Activated T-cell treated with anti-CD3 and anti-CD28 coated beads for 48 hours (primary cell): ENCODE measurements at regions not wholly inside any gene's neighbourhood (a gene's known extent, or its start where the extent isn't known, plus 50 kb on each side); places are given as distances from the start of the nearest gene placed in this dataset.

ENCODE experiments used
- DNase-seq: peaks from one replicate; pipeline ENCODE4 v3.0.0-alpha.2; 2020; ENCODE audit warnings: low read depth

DNA sequence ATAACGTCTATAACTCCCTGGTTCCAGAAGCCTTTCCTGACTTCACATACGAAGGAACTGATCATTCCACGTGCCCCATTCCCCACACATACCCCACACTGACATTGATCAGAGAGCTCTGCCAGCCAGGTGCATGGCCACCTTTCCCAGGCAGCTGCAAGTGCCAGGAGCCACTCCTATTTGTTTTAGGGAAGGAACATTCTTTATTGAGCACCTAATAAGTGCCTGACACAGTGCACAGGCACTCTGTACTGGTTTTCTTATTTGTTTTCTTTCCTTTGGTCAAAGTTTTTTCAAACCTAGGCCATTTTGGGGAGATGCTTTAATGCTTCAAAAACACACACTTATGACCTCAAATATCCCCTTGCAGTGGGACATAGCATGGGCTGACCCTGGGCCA lies 50.0 kb downstream of the PITPNM2 start:
- DNase-seq = no peak

DNA sequence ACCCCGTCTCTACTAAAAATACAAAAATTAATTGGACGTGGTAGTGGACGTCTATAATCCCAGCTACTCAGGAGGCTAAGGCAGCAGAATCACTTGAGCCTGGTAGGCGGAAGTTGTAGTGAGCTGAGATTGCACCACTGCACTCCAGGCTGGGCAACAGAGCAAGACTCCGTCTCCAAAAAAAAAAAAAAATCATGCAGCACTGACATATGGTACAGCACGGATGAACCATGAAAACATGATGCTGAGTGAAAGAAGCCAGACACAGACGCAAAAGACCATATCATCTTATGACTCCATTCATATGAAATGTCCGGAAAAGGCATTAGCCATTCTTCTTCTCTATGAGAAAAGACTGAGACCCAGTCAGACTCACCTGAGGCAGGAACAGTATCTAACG lies 50.4 kb downstream of the PITPNM2 start:
- DNase-seq = no peak

DNA sequence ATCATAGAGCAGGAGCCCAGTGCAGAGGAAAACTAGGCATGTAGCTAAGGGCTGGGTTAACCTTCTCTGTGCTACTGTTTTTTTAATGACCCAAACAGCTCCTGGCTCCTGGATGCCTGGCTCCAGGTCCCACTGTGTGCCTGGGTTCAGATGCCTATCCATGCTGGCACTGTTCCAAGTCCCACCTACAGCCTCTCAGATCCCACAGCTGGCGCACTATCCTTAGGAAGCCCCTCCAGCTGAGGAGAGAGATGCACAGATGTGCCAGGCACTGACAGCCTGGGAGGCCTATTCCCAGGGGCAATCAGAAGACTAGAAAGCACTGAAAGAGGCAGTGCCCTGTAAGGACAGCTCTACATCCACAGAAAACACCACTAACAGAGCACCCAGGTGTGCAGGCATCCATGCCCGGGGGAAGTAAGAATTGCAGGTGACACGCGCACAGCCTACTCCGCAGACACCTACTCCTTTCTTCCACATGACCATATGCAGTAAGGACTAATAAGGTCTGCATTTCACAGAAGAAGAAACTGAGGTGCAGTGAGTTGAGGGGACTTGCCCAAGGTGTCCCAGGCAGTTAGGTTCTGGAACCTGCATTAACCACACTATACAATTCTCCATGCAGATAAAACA lies 51.2 kb downstream of the PITPNM2 start:
- DNase-seq = no peak

DNA sequence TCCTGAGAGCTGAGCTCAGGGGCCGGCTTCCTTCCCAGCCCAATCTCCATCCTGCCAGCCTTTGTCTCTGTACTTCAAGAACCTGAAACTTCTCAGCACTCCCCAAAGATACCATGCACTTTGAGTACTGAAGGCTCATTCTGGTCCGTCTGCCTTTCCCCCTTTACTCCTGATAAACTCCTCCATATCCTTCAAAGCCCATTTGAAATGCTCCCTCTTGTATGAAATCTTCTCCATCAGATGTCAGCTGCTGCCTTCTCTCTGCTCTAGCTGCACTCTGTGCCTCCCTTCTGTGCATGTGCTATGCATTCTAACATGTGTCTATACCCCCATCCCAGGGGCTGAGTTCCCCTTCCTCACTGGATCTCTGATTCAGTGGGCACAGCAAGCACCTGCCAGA lies 52.1 kb downstream of the PITPNM2 start:
- DNase-seq = no peak

DNA sequence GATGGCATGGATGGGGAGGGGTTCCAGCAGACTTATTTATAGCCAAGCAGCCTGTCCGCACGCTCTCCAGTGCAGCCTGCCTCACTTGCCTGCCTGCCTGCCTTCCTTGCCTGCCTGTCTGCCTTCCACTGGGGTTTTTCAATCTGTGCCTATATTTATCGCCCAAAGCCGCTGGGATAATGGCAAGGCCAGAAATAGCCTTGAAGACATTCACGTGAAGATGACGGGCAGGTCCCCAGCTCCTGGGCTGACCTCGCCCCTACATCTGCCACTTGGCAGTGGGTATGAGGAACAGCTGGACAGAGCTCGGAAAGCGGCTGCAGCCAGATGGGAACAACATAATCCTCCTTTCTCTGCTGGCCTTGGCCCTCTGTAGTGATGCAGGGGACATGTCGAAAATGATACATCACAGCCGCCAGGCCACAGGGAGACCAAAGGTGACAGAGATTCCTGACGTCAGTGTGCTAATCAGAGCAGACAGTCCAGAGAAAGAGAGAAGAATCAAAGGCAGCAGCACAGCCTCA lies 53.3 kb downstream of the PITPNM2 start:
- no peak for DNase-seq

DNA sequence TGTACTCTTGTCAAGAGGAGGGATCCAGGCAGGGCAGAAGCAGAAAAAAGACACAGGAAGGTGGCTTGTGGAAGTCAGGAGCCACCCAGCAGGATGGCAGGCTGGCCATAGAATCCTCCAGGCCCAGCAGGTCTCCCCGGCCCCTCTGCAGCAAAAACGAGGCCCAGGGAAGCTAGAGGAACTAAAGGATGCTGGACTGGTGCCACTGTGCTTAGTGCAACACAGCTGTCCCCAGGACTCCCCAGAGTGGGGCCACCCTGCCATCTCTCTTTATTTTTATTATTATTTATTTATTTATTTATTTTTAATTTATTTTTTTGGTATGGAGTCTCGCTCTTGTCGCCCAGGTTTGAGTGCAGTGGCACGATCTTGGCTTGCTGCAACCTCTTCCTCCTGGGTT lies 54.1 kb downstream of the PITPNM2 start:
- DNase-seq = no peak

DNA sequence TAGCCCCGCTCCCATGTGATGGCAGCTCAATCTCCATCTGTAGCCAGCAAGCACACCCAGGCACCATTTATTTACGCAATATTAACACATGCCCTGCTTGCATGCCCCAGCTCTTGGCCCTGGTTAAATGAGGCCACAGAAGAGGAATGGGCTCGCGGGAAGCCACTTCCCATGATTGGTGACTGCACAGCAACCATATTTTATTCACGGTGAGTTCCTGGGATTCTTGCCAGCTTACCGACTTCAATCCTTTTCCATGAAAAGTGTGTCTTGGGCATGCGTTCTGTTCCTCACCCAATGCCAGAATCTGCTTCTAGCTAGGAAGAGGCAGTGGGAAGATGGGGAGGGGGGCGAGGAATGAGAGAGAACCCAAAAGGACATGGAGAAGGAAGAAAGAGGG lies 54.7 kb downstream of the PITPNM2 start:
- DNase-seq = no peak

DNA sequence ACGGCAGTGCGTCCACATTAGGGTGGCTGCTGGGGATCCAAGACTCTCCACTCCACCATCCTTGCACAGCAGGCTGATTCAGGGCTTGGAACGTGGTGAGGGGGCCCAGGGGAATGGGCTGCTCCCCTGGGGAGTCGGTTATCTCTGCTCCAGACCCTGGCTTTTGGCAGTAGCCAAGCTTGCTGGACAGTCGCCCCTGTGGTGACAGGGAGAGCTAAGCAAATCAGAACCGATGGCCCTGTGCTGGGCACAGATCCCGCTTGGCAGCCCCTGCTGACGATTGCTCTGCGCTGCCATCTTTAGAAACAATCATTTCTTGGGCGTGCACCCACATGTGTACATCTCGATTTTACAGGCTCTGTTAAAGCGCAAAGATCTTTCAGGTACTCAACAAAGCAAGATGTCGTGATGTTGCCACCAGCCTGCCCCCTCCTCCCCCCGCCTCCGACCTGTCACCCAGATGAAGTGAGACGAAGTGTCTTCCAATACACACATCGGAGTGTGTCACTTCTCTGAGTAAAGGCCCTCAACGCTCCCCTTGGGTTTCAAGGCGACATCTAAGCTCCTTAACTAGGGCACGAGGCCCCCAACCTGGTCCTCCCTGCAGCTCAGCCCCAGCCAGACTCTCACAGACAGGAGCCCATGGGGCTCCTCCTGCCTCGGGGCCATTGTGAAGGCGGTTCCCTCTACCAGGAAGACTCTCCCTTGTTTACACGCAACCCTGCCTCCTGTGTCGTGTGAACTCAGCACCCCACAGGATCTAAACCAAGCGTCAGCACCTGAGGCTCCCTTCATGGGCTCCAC lies 55.6 kb downstream of the PITPNM2 start:
- no peak for DNase-seq

DNA sequence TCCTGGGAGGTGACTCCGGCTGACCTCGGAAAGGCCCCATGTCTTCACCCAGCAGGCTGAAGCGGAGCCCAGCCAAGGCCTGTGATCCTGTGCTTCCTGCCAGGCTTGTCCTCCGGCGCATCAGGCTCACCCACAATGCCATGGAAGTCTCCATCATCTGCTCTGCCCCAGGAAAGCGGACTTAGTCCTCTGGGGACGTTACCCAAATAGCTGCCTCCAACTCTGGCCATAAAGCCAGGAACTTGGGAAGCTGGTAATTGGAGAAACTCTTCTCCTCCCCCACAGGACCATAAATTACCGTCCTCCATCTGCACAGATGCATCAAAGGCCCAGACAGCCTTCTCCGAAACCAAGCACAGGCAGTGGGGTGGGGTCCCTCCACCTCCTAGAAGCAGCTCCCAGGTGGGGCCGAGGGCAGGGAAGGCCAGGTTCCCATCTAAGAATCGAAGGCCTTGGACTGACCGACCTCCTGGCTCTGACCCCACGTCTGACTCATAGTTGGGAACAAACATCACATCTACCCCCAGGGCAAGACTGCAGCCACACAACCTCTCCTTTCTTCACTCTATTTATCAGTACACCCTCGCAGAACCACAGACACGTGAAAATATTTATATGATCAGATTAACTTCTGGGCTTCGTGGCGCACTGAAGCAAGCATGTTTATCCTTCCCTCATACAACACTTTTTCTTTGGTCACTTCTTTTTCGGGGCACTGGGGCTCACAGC lies 56.4 kb downstream of the PITPNM2 start:
- DNase-seq = no peak

DNA sequence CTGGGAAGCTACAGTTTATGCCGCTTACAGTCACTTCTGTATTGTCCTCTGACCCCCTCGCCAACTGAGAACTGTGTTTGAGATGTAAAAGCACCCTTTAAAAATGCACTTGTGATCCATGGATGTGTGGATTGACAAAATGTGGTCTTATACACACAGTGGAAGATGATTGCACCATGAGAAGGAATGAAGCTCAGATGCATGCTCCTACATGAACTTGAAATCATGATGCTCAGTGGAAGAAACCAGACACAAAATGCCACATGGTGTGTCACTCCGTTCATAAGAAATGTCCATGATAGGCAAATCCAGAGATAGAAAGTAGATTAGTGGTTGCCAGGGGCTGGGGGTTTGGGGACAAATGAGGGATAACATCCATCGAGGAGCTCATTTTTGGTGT lies 58.0 kb downstream of the PITPNM2 start:
- DNase-seq = no peak

DNA sequence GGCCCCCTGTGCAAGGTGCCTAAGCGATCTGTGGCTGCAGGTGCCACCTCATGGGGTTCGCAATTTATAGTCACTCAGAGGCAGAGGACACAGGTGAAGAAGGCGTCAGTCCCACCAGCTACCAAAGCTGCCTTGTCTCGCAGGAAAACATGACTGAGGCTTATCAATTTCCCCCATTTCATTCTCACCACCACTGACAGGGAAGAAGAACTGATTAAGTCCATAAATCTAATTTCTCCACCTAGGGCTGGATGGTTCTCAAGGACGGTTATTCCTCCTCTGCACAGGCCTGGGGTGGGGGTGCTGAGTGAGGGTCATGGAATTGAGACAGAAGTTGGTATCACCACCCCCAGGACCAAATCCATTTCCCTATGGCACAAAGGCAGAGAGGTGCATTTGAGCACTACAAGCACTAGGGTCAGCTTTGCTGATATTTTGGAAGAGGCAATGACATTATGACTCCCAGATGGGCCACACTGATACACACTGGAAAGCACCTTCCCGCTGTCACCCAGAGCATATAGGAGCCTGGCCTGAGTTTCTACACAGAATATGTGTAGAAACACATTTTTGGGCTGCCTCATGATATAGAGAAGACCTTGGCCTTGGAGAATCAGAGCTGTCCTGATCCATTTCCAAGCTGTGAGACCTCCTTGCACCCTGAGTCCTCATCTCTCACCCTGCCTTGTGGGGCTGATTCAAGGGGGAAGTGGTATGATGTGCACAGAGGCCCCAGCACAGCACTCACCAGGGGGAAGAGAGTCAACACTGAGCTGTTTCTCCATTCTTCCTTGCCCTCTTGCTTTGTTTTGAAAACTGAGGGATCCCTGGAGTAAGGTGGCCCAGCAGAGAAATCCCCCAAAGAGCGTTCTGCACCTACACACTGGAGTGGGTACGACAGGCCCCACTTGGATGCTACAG lies 59.4 kb downstream of the PITPNM2 start:
- DNase-seq = no peak

DNA sequence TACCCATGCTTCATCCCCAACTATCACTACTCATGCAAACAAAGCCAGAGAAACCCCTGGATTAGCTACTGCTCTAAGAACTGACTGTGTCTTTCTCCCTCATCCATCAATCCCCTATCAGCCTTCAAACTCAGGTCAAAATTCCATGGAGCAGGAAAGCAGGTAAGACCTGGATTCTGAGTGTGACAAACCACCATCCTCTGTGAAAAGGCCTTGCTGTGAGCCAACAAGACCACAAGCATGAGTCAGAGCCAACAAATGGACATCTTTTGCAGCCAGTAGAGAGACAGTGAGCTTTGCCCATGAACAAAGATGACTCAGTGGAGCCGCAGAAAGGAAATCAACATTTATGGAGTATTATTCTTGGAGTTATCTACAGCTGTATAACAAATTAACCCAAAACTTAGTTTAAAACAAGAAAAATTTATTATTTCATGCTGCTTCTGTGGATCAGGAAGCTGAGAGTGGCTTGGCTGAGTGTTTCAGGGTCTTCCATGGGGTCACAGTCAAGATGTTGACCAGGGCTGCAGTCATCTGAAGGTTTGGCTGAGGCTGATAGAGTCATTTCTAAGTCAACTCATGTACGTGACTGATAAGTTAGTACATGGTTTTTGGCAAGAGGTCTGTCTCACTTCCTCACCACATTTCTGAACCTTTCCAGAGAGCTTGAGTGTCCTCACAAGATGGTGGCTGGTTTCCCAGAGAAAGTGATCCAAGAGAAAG lies 61.1 kb downstream of the PITPNM2 start:
- no peak for DNase-seq

DNA sequence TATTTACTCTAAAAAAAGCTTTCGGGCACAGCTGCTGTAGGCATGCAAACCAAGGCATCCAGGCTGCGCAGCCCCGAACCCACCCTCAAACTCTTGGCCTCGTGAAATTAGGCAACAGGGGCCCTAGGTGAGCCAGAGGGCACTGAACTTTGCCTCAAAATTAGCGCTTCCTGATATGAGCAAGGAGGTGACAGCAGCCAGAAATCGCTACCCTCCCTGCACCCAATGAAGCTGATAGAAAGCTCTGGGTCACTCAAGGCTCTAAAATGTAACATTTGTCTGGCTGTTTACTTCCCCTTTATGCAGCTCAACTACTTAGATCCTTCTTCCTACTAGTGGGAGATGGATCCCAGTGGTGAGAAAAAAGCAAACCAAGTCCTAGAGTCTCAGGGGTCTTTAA lies 61.8 kb downstream of the PITPNM2 start:
- DNase-seq = no peak

DNA sequence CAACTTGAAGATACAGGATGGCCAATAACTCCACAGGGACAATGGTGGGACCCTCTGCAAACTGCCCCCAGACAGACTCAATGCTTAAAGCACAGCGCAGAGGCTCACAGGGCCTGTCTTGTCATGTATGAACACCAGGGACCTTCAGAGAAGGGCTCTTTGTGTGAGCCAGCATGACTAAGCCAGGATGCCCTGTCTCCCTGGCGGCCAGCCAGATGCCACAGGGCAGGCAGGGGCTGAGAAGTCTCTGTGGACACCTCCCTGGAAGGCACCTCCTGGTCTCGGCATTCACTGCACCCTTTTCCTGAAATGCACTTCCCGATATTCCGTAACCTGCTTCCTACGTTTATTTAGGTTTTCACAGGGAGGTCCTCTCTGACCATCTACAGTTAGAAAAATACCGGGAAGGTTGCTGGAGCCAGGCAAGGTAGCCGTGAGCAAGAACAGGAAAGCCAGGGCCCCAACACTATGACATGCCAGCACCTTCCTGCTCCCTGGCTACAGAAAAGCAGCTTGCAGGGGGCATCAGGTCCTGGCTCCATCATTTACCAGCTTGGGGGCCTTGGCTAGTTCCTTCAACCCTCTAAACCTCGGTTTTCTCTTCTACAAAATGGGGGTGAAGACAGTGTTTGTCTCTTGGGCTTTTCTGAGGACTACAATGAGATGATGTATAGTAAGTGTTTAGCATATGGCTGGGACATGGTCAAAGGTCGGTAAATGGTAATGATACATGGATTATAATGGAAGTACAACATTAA lies 65.0 kb downstream of the PITPNM2 start:
- no peak for DNase-seq

DNA sequence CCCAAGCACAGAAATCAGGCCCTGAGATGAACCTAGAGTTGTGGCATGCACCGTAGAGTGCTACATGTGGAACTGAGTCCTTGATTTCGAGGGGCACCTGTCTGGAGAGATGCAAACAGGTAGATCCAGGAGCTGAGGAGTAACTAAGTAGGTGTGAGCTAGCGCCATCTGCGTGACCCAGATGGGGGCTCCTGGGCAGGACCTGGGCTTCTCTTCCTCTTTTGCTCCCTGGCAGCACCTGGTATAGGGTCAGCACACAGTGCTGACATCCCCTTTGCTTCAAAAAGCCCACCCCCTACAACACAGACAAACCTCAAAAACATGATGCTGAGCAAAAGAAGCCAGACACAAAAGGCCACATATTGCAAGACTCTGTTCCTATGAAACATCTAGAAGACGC lies 65.8 kb downstream of the PITPNM2 start:
- DNase-seq = no peak

DNA sequence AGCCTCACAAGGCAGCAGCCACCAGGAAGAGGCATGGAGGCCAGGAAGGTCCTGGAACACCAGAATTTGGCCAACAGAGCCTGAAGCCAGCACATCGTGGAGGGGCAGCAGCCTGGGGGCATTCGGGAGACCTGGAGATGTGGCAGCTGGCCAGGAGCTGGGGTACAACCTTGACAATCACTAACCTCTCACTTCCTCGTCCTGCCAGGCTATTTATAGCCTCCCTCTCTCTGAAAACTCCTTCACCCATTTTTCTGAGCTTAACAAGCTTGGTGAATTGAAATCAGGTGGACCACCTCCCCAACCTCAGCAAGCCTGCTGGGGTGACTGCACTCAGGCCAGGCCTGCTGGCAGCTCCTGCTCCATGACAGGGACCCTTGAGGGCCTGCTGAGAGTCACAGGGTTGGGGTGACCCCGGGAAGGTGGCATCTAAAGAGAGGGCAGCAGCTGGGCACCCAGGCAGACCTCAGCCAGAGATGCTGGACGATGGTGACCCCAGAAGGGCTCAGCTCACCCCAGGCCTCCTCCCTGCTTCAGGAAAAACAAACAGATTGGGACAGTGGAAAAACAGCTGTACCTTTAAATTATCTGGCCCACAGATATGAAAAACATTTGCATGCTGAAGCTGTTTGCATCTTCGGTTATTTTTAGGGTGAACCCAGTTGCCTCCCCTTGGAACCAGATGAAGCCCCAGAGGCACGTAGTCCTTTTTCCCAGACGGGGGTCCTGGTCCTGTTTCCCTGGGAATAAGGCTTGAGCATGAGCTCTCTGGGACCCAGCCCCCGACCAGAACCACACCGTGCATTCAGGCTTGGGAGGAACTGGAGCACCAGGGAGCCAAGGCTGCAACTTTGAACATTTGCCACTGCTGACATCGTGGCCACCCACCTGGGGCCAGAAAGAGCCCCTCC lies 67.0 kb downstream of the PITPNM2 start:
- DNase-seq = no peak

DNA sequence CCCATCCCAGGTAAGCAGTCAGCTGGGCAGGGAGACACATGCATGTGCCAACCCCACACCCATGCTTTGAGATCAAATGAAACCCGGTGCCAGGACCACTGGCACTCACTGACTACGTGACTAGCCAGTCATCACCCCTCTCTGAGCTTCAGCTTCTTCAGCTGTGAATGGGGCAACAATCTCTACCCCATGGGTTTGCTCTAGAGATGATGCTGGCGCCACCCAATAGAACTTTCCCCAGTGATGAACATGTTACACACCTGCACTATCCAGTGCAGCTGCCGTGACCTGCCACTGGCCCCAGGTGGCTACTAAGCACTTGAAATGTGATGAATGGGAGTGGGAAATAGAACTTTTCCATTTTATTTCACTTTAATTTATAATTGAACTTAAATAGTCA lies 70.3 kb downstream of the PITPNM2 start:
- no peak for DNase-seq

DNA sequence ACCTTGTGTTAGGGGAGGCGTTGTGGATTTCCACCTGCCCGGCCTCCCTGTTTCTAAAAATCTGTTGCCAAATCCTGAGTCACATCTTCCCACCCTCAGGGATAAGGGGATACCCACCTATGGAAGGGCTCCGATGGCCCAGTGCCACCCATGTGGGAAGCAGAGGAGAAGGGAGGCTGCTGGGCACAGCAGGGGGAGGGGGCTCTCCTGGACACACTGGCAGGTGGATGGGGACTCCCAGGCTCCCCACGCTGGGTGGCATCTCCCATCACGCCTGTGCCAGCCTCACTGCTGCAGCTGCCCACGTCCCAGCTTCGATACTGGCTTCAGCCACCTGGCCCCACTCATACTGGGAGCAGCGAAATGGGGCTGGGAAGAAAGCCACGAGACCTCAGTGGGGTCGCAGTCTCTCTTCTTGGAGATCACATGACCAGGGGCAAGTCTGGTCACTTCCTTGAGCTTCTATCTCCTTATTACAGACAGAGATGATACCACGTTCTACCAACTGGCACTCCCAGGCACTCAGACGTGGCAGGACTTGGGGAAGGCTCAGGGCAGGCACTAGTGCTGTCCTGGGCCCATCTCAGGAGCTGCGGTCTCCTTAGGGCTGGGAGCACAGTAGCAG lies 72.2 kb downstream of the PITPNM2 start:
- DNase-seq = no peak

DNA sequence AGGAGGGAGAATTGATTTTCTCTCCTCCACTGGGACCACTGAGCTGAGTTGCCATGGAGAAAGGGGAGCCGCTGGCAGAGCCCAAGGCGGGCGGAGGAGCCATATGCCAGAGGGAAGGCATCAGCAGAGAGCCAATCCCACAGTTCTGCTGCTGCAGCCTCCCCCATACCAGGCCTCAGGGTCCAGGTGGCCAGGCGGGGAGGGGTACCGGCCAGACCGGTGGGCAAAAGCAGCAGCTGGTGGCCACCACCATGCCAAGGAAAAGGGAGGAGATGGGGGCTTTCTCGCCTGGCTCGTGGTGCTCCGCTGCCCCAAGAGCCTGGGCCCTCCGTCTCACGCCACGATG lies 72.8 kb downstream of the PITPNM2 start:
- no peak for DNase-seq
